Esophagus muscularis mucosa (tissue), 4 donors: ENCODE measurements at regions not wholly inside any gene's neighbourhood (a gene's known extent, or its start where the extent isn't known, plus 50 kb on each side); places are given as distances from the start of the nearest gene placed in this dataset.
A peak's percentile ranks its signal among the peaks of the same experiment; 100 is the strongest.

Experiments used
- DNase-seq: peaks from one replicate; pipeline ENCODE4 v3.0.0-alpha.2; 2017; ENCODE audit errors: extremely low spot score
- H3K27ac ChIP-seq, 4 donors: fragments of 200-600 bp; sonication (generic); replicated peaks in 1 of 4; 1 replicate in 3 of 4; 2 replicates in 1 of 4; pipeline ENCODE4 v1.5.1; 2016 to 2019; ENCODE audit warnings: mild to moderate bottlenecking in 1 of 4
- H3K27me3 ChIP-seq, 4 donors: fragments of 200-600 bp; sonication (generic); one replicate each; pipeline versions ENCODE4 v1.5.1 to v1.6.0; 2016 to 2019
- H3K36me3 ChIP-seq, 4 donors: fragments of 200-600 bp; sonication (generic); one replicate each; pipeline ENCODE4 v1.5.1; 2016 to 2019
- H3K4me1 ChIP-seq, 4 donors: fragments of 200-600 bp; sonication (generic); one replicate each; pipeline ENCODE4 v1.5.1; 2016 to 2019
- H3K4me3 ChIP-seq, 4 donors: fragments of 200-600 bp; sonication (generic); 1 replicate in 2 of 4; 2 replicates in 2 of 4; pipeline ENCODE4 v1.5.1; 2016 to 2019; ENCODE audit warnings: mild to moderate bottlenecking in 4 of 4, moderate library complexity in 1 of 4
- H3K9me3 ChIP-seq, 4 donors: fragments of 200-600 bp; sonication (generic); 1 replicate in 3 of 4; 2 replicates in 1 of 4; pipeline ENCODE4 v1.5.1; 2016 to 2019
- EP300 ChIP-seq: sonication (generic); formaldehyde crosslinking; IDR thresholded peaks from one replicate; pipeline ENCODE4 v1.6.1; 2017; ENCODE audit warnings: antibody characterized with exemption
- POLR2A ChIP-seq: fragments of 450-650 bp; IDR thresholded peaks from one replicate; pipeline ENCODE4 v1.6.1; 2017; ENCODE audit warnings: antibody characterized with exemption, moderate library complexity, mild to moderate bottlenecking, low read depth
- POLR2AphosphoS5 ChIP-seq, 2 donors: sonication (generic); formaldehyde crosslinking; IDR thresholded peaks; one replicate each; pipeline ENCODE4 v1.6.1; 2017; ENCODE audit warnings: antibody characterized with exemption in 2 of 2
- WGBS: methylation state at CpG from one replicate; pipeline ENCODE4 v1.1.5; 2018; 5-methylcytosine and 5-hydroxymethylcytosine counted together
- intact Hi-C: fragments of 100-400 bp; cut with DNase I; formaldehyde crosslinking; loops from one replicate; pipeline ENCODE4 v1.15.1; 2023
- TF ChIP-seq, protein P1 (sequence below), 3 experiments: fragments of 200-600 bp in 2 of 3; fragments of 450-650 bp in 1 of 3; sonication (generic) in 2 of 3; IDR thresholded peaks; one replicate each; pipeline ENCODE4 v1.5.1; 2017 to 2019; ENCODE audit warnings: antibody characterized with exemption in 3 of 3, mild to moderate bottlenecking in 2 of 3, moderate library complexity in 1 of 3

DNA sequence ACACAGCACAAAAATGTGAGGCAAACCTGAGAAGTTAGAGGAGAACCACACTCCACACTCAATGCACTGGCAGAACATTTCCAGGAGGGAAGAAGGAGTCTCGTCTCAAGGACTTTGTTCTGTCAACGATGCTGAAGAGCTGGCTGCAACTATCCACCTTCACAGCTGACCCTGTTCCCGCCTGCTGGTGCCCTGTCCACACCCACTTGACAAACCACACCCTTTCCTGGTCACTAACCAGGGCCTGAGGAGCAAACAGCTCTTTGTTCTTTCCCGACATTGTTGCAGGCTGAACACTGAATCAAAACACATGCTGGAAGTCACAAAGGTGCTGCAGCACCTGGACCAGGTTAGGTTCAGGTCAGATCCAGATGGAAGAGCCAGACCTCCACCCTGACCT, 92.6 kb upstream of the ARRDC4 start:
- no peak overlapping the region for H3K4me3 ChIP-seq
- no peaks in the 10 kb centered on the region for H3K27me3 ChIP-seq
- WGBS, result 69% methylated on average over 3 of the region's 4 CpGs
- no peak overlapping the region for H3K27ac ChIP-seq
- H3K9me3 ChIP-seq, result no peaks in the 10 kb centered on the region
- H3K4me1 ChIP-seq, result peaks cover 0 to 3% (median 0%) of the 10 kb centered on the region in 4 donors
- TF ChIP-seq, protein P1, sequence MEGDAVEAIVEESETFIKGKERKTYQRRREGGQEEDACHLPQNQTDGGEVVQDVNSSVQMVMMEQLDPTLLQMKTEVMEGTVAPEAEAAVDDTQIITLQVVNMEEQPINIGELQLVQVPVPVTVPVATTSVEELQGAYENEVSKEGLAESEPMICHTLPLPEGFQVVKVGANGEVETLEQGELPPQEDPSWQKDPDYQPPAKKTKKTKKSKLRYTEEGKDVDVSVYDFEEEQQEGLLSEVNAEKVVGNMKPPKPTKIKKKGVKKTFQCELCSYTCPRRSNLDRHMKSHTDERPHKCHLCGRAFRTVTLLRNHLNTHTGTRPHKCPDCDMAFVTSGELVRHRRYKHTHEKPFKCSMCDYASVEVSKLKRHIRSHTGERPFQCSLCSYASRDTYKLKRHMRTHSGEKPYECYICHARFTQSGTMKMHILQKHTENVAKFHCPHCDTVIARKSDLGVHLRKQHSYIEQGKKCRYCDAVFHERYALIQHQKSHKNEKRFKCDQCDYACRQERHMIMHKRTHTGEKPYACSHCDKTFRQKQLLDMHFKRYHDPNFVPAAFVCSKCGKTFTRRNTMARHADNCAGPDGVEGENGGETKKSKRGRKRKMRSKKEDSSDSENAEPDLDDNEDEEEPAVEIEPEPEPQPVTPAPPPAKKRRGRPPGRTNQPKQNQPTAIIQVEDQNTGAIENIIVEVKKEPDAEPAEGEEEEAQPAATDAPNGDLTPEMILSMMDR (IDR thresholded peaks at IDR 0.05), result no peak
- TF ChIP-seq POLR2A, result no peak
- no peaks in the 10 kb centered on the region for H3K36me3 ChIP-seq
- intact Hi-C loops, result loop anchor here (5.0 kb wide), 1 partner anchor 51 kb away; no protein-coding TSS in a partner anchor
- DNase-seq, result no peak

DNA sequence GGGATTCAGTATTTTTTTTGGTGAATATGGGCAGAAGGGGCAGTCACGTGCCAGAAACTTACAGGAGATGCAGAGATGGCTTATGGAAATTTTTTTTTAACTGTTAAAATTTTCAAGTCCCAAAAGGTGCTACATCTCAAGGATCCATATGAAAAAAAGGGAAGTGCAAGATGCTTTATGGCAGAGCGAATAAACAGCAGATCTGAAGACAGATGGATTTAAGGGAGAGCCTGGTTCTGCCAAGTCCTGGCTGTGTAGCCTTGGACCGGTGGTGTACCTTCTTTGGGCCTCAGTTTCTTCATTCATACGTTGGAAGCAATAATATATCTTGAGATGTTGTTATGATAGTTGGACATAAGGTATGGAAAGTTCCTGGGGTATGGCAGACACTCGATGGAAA, 91.5 kb upstream of the ARRDC4 start:
- H3K36me3 ChIP-seq, result no peaks in the 10 kb centered on the region
- intact Hi-C loops, result loop anchor here (5.0 kb wide), 1 partner anchor 52 kb away; no protein-coding TSS in a partner anchor
- no peak overlapping the region for H3K4me3 ChIP-seq
- H3K27ac ChIP-seq, result no peak overlapping the region
- no peak for DNase-seq
- WGBS, result 85% methylated on average over 5 of the region's 5 CpGs
- TF ChIP-seq POLR2AphosphoS5 (IDR thresholded peaks at IDR 0.05), result no peak
- TF ChIP-seq, protein P1 (IDR thresholded peaks at IDR 0.05), result no peak
- no peak for TF ChIP-seq POLR2A
- no peak for TF ChIP-seq EP300
- peaks cover 0 to 3% (median 0%) of the 10 kb centered on the region in 4 donors for H3K4me1 ChIP-seq
- no peaks in the 10 kb centered on the region for H3K9me3 ChIP-seq
- no peaks in the 10 kb centered on the region for H3K27me3 ChIP-seq

DNA sequence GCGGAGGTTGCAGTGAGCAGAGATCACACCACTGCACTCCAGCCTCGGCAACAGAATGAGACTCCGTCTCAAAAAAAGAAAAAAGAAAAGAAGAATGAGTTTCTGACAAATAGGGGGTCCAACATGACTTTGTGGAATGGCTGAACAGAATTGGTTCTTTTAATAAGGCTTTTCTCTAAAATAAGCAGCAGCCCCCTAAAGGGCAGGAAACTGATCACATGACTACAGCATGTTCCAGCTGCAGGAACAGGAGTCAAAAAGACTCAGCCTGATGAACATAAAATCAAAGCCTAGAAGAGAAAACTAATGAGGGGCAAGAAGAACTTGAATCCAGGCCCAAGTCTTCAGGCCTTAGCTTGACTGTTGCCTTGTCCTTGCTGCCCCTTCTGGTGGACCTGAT, 89.7 kb upstream of the ARRDC4 start:
- WGBS, result 88% methylated on average over 3 of the region's 3 CpGs
- Histone ChIP-seq H3K4me1 (peaks cover 0 to 14% (median 0%) of the 10 kb centered on the region in 4 donors), H3K36me3 (no peaks in the 10 kb centered on the region), H3K9me3 (no peaks in the 10 kb centered on the region), H3K4me3 (no peak overlapping the region), H3K27ac (no peak overlapping the region), H3K27me3 (no peaks in the 10 kb centered on the region)
- no peak for DNase-seq
- TF ChIP-seq EP300, result no peak
- no peak for TF ChIP-seq POLR2A
- no peak for TF ChIP-seq POLR2AphosphoS5 (IDR thresholded peaks at IDR 0.05)
- TF ChIP-seq, protein P1 (IDR thresholded peaks at IDR 0.05), result no peak
- intact Hi-C loops, result no loop called here

DNA sequence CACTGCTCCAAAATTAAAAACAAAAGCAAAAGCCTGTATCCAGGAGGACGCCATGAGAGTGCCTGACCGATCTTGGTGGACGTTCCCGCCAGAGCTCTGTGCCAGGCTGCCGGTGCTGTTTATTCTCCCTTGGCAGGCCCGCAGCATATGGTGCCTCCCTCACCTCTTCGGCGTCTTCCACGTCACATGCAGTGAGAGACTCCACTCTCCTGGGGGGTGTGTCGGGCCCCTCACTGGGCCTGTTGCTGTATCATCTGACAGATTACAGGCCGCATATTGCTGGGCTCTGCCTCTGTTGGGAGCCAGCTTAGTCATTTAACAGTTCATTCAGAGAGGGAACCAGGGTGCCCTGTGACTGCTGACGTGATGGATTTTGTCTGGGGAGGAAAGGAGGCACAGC, 86.4 kb upstream of the ARRDC4 start:
- DNase-seq, result no peak
- TF ChIP-seq EP300, result no peak
- TF ChIP-seq POLR2AphosphoS5 (IDR thresholded peaks at IDR 0.05), result peak in 1 of 2 donors; percentile 17
- H3K36me3 ChIP-seq, result no peaks in the 10 kb centered on the region
- peak overlapping the region in 3 of 4 donors; percentile 45 to 67 (median 52) for H3K27ac ChIP-seq
- H3K9me3 ChIP-seq, result no peaks in the 10 kb centered on the region
- peaks cover 0 to 14% (median 0%) of the 10 kb centered on the region in 4 donors for H3K4me1 ChIP-seq
- H3K4me3 ChIP-seq, result peak overlapping the region in 3 of 4 donors; percentile 12 to 20 (median 19)
- no peaks in the 10 kb centered on the region for H3K27me3 ChIP-seq
- 78% methylated on average over 11 of the region's 12 CpGs for WGBS
- intact Hi-C loops, result no loop called here

DNA sequence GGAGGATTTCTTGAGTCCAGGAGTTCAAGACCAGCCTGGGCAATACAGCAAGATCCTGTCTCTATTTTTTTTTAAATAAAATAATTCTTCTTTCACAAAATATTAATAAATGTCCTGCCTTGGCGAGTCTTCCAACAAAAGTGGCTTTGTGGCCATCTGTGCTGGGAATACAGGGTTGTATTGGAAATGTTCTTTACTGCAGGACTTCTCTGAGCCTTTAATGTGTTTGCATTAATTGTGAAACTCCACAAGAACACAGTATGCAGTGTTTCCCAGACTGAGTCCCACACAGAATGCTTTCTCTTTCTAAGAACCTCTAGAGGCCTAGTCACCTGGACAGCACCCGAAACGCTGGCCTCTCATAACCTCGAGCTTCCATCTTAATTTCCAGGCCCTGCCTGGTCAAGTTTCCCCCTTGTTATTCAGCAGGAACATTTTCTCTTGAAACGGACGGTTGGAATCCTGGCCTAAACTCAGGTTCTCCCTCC, 85.4 kb upstream of the ARRDC4 start:
- Histone ChIP-seq H3K27ac (peak overlapping the region; percentile 44 to 67 (median 52)), H3K4me3 (peak overlapping the region; percentile 35 to 49 (median 44)), H3K4me1 (peaks cover 0 to 14% (median 0%) of the 10 kb centered on the region in 4 donors), H3K9me3 (no peaks in the 10 kb centered on the region), H3K36me3 (no peaks in the 10 kb centered on the region), H3K27me3 (no peaks in the 10 kb centered on the region)
- DNase-seq, result no peak
- TF ChIP-seq EP300, result no peak
- TF ChIP-seq, protein P1 (IDR thresholded peaks at IDR 0.05), result no peak
- intact Hi-C loops, result no loop called here
- WGBS, result 61% methylated on average over 6 of the region's 6 CpGs
